ENCODE measurements at regions not wholly inside any gene's neighbourhood (a gene's known extent, or its start where the extent isn't known, plus 50 kb on each side); places are given as distances from the start of the nearest gene placed in this dataset.
A peak's percentile ranks its signal among the peaks of the same experiment; 100 is the strongest.

DNA sequence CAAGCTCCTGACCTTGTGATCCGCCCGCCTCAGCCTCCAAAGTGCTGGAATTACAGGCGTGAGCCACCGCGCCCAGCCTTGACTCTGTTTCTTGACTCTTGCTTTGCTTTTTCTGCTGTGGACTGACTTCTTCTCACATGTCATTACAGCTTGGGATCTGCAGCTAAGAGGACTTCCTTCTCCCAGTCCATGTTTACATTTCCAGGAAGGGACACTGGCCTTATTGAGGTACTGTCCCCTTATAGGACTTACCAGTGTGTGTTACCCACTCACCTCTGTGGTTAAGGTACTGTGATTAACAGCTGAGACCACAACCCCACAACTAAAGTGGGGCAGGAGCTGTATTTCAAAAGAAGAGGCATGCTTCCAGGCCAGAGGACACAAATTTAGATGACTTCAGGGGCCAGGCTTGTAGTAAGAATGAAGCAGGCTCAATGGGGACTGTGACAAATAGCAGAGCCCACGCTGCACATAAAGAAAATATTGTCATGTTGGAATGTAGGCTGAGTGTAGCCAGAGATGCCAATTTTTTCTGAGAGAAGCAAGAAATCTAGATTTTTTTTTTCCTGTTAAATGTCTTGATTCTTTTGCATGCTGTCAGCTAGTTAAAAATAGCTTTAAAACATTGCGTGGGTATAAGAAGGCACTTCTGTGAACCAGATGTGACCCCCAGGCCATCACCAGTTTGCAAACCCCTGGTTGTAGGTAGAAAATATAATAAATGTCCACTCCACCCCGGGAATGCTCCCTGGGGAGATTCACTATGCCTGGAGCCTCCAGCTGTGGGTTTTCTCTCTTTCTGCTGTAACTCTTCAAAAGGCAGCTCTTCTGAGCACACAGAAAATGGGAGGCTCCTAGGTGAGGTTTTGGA is 75.0 kb downstream of the PTPDC1 start:
- DNase-seq = no peak

DNA sequence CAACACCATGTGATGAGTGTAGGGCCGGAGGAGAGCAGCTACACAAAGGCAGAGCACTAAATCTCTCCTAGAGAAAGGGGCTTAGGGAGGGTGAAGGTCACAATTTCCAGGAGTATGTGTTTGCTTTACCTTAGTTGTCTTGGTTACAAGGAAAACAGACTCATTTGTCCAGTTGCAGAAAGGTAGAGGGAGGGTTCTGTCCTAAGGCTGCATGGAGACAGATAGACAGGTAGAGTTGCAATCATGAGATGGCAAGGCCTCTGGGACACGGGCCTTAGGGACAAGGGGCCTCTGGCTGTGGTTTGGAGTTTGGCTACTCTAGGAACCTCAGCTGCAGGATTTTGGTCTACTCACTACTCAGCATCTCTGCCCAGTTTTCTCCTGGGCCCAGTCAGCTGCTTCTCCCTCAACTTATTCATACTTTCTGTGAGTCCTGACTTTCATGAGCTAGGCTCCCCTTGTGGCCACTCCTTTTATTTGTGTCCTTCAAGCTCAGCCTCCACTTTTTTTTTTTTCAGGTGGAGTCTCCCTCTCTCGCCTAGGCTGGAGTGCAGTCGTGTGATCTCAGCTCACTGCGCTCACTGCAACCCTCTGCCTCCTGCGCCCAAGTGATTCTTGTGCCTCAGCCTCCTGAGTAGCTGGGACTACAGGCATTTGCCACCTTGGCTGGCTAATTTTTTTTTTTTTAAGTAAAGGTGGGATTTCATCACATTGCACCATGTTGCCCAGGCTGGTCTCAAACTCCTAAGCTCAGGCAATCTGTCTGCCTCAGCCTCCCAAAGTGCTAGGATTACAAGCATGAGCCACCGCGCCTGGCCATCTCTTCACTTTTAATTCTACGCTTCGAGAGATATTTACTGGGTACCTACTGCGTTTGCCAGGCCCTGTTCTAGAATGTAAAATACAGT is 76.6 kb downstream of the PTPDC1 start:
- DNase-seq = no peak

DNA sequence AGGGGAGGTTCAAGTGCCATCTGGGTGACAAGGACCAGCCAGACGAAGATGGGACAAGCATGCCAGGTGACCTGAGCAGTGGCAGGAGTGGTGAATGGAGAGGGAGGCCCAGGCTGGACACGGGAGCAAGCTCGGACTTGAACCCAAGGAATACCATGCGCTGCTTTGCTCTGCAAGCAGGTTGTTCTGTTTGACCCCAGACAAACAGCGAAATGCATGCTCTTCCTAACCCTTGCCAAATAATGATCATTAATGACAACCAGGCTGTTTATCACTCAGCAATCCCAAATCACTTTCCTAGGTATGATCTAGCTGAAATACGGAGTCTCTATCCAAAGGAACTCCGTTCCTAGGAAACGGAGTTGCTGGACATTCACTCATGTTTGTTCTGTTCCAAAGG is 77.4 kb downstream of the PTPDC1 start:
- no peak for DNase-seq

DNA sequence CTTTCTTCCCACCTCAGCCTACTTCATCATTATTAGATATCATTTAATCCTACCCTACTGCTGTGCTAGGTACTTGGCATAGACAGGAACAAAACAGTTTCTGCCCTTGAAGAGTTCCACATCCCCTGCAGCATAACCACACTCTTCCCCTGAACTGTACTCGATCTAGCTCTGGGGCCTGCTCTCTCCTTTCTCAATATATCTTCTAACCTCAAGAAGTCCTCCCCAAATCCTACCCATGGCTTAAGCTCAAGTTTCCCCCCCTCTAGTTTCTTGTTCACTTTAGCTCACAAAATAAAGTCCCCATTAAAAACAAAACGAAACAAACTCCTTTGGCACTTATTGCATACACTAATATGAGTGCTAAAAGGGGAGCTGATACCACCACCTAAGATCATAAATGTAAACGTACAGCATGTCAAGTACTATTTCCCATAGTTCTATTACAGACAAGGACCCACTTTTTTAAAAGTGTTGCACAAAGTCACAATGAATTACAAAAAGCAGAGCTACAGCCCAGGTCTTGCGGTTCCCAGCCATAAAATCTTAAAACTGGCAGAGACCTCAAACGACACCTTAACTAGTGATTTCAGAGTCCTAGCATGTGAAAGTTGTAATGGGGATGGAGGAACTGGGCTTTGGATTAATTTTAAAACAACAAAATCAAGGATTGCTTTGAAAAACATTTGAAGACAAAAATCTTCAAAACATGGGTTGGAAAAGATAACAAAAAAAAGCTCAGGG is 80.7 kb downstream of the PTPDC1 start:
- DNase-seq = peak; percentile 62

DNA sequence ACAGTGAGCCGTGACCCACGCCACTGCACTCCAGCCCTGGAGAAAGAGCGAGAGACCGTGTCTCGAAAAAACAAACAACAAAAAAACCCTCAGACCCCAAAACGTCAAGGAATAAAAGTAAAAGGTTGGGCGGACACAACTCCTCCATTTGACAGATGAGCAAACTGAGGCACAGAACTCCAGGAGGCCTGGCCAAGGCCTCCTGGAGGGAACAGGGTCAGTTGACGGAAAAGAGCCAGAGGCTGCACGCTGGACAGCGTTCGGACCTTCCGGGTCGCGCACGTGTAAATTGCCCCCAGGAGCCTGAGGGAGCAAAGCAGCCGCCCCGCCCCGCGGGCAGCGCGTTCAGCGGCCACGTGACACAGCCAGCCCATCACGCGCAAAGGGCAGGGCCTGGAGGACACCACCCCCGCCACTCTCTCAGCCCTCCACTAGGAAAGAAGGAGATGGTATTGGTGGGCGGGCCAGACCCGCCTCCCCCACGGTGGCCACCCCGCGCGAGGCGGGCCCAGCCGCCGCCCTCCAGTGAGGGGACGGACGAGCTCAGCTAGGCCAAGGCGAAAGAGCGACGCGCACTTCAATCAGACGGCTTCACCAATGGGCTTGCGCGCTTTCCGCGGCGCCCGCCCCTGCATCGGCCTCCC is 81.5 kb downstream of the PTPDC1 start:
- DNase-seq = peak; percentile 95

DNA sequence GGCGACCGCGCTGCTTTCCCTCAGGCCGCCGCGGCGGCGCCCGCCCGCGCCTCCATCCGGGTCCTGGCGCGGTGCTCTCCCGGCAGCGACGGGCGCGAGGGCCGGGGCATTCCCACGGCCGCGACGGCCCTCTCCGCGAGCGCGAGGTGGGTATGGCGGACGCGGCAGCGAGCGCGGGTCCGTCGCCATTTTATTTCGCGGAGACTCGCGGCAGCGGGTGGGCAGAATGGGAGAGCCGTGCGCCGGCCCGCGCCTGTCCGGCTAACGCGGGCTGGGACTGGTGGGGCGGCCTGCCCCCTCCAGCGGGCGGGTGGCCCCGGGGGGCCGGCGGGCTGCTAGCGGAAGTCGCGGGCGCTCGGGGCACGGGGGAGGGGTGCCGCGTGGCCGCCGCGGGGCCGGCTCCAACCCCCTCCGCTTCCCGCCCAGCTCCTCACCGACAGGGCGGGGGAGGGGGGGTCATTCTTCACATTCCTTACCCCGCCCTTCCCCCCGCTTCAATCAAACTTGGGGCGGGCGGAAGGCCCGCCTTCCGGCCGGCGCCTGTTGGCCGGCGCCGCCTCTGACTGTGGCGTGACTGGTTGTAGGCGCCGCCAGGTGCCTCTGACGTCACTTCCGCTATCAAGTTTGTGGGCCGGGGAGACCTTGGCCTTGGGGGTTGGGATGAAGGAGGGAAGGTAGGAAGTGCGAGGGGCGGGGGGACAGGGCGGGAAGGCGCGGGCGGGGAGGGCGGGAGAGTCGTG is 82.1 kb downstream of the PTPDC1 start:
- peak; percentile 93 for DNase-seq

DNA sequence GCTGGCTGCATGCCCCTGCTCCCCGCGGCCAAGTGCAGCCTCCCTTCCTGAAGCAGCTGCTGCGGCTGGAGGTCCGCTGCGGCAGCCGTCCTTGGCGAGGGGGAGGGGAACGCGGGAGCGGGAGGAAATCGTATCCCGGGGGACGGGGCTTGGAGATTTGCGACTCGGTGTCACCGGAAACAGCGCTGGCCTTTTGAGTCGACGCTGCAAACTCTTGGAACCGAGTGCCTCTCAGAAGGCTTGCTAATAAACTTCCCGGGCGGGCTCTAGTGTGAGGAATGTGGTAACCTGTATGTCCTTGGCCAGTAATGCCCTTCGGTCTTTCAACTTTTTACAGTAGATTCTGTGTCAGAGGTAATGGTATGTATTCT is 82.7 kb downstream of the PTPDC1 start:
- DNase-seq = no peak

DNA sequence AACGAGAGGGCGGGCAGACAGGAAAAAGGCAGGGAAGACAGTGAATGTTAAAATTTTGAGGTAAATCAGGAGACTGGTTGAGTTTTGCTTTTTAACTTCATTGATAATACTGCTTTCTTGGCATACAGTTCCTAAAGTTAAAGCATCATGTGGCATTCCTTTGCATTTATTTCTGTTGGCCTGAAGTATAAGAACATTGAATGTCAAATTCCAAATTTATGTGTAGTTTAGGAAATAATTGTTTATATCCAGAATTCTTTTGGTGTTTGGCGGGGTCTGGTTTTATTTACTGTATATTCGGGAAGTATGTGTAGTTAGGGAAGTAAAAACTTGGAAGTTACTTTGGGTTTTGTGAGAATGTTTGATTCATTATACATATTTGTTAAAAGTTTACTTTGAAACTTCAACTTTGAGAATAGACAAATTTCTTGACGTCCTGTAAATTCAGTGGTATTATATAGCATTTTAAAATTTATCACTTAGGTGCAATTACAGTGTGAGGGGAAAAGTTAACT is 83.2 kb downstream of the PTPDC1 start:
- no peak for DNase-seq

DNA sequence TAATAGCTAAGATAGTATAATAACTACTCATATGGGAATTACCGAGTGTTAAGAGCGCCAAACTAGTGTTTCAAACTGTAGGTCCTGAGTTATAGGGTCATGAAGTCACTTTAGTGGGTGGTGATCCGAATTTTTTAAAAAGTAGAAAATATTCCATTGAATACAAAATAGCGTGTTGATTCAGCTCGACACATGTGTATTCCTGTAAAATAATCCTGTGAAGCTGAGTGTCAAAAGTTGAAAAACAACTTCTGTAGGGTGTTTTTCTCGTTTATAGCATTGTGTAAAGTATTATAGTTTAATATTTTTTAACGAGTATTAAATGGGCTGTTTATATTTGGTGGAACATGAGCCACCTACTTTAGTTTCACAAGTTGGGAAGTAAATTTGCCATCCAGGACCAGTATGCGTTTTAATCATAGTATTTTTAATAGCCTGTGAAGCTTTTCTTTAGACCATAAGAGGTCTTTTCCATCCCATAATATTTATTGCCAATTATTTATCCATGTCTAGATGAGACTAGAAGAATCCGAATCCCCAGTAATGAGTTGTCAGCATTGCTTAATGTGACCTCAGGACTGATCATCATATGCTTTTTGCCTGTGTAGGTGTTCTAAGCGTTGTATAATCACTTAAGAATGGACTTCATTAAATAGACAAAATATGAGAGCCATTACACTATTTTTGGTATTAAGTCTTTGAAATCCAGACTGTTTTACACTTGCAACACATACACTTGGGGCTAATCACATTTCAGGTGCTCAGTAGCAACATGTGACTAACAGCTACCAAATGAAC is 84.1 kb downstream of the PTPDC1 start:
- DNase-seq = no peak

DNA sequence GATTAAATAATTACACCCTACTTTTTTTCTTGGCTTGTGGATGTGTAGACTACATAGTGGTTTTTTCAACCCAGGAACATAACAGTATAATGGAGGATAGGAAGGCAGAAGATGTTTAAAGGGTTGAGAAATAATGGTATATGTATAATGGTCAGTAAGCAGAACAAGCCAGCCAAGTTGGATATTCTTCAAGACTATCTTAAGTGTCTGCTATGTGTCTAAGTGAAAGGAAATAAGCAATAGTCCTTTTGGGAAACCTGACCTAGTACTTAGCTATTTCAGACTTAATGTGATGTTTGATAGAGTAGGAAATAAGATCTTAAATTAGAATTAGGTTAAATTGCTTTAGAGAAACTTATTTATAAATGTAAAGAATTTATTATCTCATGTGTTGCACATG is 85.7 kb downstream of the PTPDC1 start:
- no peak for DNase-seq

DNA sequence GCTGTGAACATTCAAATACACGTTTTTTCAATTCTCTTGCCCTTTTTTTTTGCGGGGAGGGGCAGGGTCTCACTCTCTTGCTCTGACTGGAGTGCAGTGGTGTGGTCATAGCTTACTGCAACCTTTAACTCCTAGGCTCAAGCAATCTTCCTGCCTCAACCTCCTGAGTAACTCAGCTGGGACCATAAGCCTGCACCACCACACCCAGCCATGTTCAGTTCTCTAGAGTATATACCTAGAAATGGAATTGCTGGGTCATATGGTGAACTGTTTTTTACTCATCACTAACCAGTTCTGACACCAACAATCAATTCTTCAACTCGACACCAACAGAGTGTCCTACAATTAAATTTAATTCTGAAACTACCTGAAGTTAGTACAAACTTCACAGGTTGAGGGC is 85.5 kb upstream of the ZNF169 start:
- DNase-seq = no peak

DNA sequence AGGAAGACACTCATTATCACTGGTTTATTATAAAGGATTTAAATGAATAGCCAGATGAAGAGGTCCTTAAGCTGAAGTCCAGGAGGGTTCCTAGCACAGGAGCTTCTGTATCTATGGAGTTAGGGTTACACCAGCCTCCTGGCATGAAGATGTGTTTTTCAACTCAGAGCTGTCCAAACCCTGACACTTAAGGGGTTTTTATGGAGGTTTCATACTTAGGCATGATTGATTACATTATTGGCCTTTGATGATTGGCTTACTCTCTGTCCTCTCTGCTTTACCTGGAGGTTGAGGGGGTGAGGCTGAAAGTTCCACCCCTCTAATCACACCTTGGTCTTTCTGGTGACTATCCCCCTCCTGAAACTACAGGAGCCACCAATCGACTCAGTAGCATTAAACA is 84.9 kb upstream of the ZNF169 start:
- no peak for DNase-seq

DNA sequence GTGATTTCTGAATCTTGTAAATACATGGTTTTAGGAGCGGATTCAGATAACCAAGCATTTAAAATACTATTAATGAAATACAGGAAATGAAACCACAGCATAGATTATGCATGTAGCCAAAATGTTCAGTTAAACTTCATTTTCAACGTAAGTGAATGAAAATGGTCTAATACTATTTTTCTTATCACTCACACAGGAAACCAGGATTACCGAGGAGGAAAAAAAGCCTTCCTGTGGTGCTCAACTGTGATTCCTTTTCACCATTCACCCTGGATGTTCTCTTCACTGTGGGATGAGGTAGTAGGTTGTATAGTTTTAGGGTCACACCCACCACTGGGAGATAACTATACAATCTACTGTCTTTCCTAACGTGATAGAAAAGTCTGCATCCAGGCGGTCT is 83.4 kb upstream of the ZNF169 start:
- no peak for DNase-seq

DNA sequence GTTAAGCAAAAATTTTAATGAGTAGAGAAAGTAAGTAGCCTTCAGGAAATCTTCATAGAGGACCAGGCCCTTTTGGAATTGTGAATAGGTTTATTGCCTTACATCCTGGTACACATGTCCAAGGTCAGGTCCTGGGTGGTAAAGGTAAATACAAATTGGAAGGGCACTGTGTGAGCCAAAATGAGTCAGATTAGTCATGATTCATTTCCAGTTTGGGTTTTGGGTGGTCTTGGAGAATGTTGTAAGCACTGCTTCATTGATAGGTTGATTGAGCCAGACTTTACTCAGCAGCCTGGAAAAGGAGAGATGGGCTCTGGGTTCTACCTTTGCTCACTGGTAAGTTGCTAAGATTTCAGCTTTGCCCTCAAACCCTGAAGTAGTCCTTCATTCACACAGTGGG is 82.5 kb upstream of the ZNF169 start:
- no peak for DNase-seq

DNA sequence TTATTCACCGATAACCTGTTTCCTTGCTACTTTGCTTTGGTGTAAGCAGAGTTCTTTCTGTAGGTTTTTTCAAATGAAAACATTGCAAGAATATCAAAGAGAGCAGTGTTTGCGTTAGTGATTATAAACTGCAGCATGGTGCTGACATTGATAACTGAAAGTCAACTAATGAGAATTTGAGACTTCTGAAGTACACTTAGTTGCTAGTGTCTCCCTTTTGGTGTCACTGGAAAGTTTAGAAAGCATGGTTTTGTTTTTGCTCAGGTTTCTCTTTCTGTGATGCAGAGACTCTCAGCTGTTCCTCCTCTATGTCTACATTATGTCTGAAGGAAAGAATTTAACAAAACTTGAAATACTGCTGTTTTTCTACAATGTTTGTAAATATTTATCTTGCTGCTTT is 80.2 kb upstream of the ZNF169 start:
- no peak for DNase-seq

DNA sequence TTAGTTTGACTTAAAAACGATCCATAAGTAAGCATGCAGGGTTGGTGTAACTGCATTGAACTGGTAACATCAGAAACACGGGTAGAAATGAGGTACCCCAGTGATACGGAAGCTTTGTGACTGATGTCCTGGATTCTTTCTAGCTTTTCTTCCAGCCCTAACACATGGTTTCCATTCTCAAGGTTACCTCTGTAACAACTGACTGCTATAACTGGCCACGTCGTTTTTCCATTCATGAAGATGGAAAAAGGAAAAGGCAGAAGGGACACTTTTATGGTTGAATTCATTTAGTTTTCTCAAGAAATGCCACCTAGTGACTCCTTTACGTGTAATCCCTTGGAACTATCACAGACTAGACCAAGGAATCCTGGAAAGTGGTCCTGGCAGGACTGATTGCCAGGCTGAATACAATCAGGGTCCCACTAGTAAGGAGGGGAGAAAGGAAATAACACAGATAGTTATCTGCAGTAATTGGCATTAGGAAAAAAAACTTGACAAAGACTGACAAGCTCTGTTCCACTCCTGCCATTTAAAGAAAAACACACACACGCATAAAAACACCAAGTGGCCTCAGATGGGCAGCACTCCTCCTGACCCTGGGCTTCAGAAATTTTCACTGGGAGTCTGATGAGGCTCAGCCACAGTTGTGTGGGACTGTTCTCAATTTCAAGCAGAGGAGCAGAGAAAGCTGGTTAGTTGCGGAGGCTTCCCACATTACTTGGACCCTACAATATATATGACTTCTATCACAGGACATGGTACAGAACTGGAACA is 77.5 kb upstream of the ZNF169 start:
- DNase-seq = no peak

DNA sequence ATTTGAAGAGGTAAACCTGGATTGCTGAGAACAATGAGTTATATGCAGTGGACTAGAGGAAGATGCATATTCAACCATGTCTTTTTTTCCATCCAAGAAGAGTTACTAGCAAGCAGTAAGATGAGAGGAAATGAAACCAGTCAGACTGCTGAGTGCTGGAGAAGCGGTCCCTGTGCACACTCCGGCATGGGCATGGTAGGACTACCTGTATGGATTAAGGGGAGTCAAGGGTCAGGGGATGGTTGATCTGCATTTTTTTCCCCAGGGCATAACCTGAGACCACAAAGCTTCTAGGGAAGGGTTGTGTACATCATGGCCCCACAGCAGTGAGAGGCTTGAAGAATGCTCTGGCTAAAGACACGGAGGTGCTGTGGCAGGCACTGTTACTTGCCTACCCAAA is 76.6 kb upstream of the ZNF169 start:
- DNase-seq = no peak

DNA sequence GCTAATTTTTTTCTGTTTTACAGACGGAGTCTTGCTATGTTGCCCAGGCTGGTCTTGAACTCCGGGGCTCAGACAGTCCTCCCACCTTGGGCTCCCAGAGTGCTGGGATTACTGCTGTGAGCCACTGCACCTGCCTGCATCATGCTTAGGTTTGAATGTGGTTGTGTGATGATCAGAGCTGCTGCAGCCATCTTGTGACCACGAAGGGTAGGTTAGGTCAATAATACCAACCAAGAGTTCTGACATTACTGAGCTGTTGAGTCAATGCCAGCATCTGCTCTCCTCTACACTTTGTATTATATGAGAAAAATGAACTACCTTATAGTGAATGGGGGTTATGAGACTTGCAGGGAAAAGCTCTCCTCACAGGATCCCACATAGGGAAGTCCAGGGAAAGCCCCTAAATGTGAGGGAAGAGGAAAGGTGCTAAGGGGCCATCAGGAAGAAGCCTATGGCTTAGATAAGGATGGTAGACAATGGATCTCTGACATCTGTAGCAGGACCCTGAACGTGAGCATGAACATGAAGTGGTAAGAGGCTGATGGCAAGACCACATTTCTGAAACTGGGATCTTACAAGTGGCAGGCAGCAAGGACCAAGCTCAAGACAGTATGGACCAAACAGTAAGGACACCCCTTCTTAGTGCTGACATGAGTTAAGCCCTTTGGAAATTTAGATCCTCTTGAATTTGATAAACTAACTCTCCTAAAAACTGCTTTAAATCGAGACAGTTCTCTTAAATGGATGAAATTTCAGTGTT is 75.7 kb upstream of the ZNF169 start:
- DNase-seq = no peak

DNA sequence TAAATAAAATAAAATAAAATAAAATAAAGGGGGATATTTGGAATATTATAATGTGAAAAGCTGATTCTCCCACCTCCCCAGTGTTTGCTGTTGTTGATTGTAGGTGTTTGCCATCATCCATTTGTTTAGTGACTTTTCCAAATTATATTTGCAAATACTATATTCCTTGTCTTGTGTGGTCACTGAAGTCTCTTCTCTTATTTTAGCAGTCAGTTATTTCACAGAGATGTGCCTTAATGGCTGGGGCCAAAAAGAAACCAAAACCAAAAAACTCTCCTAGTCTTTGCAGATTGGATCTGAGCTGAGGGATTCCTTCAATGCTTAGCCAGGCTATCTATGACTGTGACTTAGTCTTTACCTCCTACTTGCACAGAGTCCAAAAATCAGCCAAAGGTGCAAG is 70.9 kb upstream of the ZNF169 start:
- DNase-seq = no peak
